Fibroblast of gingiva (primary cell): ENCODE measurements at regions not wholly inside any gene's neighbourhood (a gene's known extent, or its start where the extent isn't known, plus 50 kb on each side); places are given as distances from the start of the nearest gene placed in this dataset.

Source experiments
- DNase-seq: peaks from one replicate; pipeline ENCODE4 v3.0.0-alpha.2; 2011; ENCODE audit warnings: low read depth

GRCh38 chr11:91756829-91757480 lies 467.7 kb upstream of the FAT3 start:
- DNase-seq, result no peak

GRCh38 chr11:91755951-91756707 lies 468.5 kb upstream of the FAT3 start:
- no peak for DNase-seq

DNA sequence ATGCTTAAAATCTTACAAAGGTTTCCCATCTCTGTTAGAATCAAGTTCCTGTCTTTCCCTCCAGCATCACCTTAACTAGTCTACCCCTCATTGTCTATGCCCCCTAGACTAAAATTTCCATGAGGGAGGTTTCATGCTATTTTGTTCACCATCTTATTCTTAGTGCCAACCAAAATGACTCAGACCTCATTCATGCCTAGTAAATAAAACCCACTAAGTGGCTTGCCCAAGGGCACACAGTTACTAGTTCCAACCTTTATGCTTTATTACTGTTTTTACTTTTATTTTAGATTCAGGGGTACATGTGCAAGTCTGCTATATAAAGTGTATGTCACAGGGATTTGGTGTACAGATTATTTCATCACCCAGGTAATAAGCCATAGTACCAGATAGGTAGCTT lies 469.1 kb upstream of the FAT3 start:
- DNase-seq, result no peak

DNA sequence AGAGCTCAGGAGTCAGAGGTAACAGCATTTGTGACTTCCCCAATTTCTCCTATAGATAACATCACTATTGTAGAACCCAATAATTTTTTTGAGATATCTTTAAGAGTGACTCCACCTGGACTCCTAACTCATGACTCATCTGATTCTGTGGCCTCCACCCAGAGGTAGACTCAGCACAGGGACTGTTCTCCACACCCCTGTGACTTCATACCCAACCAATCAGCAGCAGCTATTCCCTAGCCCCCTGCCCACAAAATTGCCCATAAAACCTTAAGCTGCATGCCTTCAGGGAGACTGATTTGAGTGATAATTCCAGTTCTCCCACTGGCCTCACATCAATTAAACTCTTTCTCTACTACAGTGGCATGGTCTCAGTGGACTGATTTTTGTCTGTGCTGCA lies 475.4 kb upstream of the FAT3 start:
- no peak for DNase-seq

DNA sequence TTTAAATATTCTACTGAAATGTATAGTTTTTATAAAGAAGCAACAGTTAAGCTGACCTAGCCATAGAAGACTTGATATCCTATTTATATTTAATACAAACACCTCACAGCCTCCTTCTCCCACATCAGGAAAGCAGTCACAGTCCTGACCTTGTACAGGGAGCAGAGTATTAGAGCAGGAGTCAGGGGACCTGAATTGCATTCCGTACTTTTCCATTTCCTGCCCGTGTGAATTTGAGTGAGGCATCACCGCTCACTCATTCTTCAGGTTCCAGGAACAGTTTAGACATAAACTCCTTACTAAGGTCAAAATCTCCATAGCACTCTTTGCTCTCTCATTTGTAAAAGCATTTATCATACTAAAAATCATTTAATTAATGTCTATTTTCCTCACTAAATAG lies 482.5 kb upstream of the FAT3 start:
- DNase-seq, result no peak

DNA sequence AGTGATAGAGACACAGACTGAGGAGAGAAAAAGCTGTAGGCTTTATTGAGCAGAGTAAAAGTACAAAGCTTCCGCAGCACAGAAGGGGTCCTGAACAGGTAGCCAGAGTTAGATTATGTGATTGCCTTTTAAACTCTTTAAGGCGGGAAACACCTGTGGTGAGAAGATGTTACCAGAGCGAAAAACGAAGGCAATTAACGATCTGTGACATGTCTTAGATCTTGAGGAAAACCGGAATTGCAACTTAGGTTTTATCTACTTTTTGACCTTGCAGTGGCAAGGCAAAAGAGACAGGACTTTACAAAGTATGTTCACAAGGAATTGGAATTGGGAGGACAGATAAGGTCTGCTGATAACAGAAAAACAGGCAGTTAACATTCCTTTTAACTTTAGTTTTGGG lies 493.6 kb upstream of the FAT3 start:
- no peak for DNase-seq

DNA sequence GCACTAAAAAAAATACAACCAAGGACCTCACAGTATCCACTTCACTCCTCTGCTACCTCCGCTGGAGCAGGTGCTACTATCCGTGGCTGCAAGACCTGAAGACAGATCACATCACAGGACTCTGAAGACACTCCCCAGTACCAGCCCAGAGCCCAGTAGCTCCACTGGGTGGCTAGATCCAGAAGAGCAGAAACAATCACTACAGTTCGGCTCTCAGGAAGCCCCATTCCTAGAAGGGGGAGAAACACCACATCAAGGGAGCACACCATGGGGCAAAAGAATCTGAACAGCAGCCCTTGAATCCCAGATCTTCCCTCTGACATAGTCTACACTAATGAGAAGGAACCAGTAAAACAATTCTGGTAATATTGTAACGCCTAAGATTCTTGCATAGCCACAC lies 494.0 kb upstream of the FAT3 start:
- DNase-seq, result no peak

- DNase-seq, result no peak
Measured at GRCh38 chr11:91730057-91730456, 494.6 kb upstream of the FAT3 start.

GRCh38 chr11:91717169-91717568 lies 507.4 kb upstream of the FAT3 start:
- no peak for DNase-seq

- DNase-seq, result no peak
Measured at GRCh38 chr11:91707652-91708482, 516.8 kb upstream of the FAT3 start.

- DNase-seq, result no peak
Measured at GRCh38 chr11:91703042-91703441, 521.6 kb upstream of the FAT3 start.

DNA sequence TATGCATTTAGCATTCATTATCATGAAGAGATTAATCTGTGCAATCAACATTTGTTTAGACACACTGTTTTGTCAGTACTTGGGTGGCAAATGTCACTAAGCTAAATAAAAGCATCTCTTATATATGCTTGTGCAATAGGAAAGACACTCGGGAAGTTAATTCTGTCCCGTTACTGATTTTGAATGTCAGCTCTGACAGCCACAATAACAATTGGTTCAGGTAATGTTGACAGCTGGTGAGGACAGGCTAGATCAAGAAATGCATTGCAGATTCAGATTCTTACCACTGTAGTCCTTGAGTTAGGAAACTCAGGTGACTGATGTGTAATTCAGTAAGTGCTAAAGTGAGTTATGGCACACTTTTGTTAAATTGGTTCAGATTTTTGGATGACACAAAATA lies 523.8 kb upstream of the FAT3 start:
- no peak for DNase-seq

GRCh38 chr11:91698845-91699244 lies 525.8 kb upstream of the FAT3 start:
- no peak for DNase-seq

GRCh38 chr11:91694331-91694730 lies 530.3 kb upstream of the FAT3 start:
- no peak for DNase-seq

GRCh38 chr11:91691872-91692271 lies 532.7 kb upstream of the FAT3 start:
- no peak for DNase-seq

- no peak for DNase-seq
Measured at GRCh38 chr11:91688672-91689071, 535.9 kb upstream of the FAT3 start.

GRCh38 chr11:91686700-91687099 lies 537.9 kb upstream of the FAT3 start:
- DNase-seq, result no peak

DNA sequence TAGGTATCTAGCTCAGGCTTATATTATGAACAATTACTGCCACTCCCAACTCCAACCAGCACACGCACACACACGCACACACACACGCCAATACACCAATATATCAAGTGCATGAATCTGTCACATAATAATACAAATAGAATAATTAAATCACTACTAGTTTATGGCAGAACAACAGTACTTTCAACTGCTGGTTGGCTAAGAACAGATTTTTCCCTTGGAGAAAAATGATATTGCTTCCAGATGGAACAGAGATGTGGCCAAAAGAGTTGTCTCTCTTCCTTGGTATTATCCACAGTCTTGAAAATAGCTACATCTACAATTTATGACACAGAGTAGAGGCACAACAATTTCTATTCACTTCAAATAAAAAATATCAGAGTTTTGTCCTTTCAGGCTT lies 538.3 kb upstream of the FAT3 start:
- no peak for DNase-seq

DNA sequence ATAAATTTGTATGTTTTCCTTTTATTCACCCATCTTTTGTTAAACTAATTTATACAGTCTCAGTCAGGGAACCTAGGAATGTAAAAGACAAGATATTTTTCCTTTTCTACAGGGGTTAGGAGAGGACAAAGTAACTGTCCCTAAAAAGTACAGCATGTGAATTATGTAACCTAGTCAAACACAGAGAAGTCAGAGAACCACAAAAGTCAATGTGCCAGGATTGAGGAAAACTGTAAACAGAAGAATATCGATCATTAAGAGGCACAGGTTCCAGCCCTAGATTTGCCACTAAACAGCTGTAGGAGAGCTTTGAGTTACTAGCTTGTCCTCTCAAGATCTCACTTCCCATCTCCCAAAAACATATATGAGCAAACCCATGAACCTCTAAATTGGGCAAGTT lies 550.9 kb upstream of the FAT3 start:
- no peak for DNase-seq

DNA sequence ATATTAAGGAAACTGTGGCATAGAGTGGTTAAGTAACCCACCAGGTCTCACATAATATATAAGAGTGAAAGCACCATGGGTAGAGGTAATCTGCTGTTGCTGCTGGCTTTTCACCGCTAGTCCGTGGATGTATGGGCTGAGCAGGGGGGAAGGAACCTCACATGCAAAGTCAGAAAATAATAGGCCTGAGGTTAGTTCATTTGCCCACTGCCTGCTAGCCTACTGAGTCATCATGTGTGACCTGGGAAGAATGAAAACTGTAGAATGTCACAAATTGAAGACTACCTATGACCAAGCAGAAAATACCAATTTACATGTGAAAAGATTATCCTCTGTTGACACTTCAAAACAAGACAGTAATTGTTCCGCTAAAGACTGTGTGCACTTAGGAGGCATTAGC lies 560.1 kb upstream of the FAT3 start:
- no peak for DNase-seq

DNA sequence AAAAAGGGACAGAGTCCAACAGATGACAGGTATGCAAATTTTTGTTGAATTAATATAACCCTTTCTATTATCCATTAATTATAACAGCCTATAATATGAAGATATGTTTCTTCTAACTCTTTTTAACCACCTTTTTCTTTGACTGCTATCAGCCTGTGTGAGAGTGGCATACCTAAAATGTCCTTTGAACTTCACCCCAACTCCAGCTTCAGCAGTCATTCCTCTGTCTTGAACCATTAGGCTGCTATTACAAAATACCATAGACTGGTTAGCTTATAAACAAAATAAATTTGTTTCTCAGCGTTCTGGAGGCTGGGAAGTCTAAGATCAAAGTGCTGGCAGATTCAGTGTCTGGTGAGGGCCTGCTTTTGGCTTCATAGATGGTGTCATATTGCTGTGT lies 564.6 kb upstream of the FAT3 start:
- no peak for DNase-seq

DNA sequence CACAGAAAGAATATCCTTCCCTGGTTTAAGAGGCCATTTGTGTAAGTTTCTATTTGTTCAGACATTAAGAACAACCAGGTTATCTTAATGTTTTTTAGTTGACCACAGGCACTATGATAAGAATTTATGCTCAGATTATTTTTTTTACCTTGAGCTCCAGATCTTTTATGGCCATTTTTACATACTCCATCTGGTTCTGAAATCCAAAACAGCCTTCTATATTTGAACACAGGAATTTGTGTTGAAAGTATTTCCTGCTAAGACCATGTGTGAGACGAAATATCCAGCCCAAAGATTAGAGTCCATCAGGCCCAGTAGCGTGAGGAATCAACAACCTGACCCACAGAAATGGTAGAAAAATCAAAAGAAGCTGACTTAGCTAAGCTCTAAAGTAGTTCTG lies 569.9 kb upstream of the FAT3 start:
- no peak for DNase-seq

GRCh38 chr11:91653079-91653754 lies 571.4 kb upstream of the FAT3 start:
- no peak for DNase-seq
